SHP77 treated with DMSO at 0.1 percent for 48 hours (cell line): ENCODE measurements at regions not wholly inside any gene's neighbourhood (a gene's known extent, or its start where the extent isn't known, plus 50 kb on each side); places are given as distances from the start of the nearest gene placed in this dataset.
"Not testable (repeated sequence)": the region's sequence is repeated elsewhere in the genome, so short reads cannot be mapped to it uniquely, and the experiment has no call there.

ENCODE experiments used
- DNase-seq: peaks from one replicate; lab custom pipeline; 2025; lab: John Stamatoyannopoulos, UW

DNA sequence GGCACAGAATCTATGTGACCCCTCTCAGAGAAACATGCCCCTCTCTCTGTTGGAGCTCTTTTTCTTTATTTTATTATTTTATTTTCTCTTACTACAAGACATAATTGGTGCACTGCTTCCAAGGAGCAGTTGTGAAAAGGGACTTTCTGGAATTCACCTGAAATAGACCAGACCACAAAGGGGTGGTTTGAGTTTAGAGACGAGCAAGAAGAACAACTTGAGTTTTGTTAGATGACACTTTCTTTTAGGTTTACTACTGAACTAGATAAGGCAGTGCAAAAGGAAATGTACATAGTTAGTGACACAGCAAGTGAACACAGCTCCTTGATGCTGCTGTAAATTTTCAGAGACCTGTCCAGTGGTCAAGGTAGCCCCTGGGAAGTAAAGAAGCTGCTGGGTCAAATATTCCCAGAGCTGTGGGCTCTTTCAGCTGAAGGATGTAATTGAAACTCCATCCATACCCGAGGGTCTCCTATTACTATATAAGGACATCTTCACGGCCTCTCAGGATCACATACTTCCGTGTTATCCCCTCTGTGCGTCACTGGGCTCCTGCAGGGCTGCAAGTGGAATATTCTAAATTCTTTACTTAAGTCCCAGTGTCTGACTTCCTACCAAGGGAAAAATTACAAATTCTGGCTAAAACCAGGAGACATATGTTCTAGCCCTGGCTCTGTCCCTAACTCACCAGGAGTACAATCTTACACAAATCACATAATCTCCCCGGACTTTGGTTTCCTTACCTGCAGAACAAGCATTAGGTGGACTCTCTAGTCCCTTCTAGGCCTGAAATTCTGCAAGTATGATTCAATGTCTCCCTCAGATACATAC lies 69.1 kb upstream of the ADTRP start:
- DNase-seq: no peak

DNA sequence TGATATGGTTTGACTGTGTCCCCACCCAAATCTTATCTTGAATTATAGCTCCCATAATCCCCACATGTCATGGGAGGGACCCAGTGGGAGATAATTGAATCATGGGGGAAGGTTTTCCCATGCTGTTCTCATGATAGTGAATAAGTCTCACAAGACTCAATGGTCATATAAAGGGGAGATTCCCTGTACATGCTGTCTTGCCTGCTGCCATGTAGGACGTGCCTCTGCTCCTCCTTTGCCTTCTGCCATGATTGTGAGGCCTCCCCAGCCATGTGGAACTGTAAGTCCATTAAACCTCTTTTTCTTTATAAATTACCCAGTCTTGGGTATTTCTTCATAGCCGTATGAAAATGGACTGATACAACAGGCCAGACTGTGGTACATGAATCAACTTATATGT lies 68.5 kb upstream of the ADTRP start:
- DNase-seq: not testable (repeated sequence)

DNA sequence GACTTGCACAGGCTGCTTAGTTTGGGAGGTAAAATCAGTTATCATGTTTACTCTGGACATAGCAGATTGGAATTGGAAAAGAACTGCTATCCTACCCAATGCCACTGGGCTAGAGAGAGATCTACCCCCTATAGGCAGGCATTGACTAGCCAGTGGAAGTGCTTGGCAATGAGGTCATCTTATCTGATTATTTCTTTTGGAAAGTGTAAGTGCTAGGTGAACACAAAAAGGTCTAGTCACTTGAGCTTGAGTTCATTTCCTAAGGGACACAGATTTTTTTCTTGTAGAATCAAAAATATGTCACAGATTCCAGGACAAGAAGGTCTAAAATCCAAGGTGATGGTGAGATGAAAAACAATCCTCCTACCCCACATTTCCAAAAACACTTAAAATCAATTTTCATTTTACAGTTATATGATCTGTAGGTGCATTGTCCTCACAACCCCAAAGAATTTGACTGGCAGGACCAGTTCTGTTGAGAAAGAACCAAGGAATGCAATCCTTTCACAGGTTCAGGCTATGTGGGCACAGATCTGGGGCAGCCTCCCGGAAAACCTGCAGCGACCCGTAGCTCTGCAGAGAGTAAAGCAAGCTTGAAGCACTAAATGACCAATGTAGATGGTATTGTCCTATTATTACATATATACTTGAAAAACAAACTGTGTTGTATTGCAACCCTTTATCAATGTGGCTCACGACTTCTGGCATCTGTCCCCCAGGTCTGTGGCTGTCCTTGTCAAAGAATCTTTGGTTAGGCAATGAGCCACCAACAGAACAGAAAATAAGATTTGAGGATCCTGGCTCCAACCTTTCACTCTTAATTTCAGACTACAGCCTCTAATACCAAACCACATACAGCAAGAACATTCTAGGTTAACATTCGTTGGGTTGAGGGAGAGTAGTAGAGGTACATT lies 67.3 kb upstream of the ADTRP start:
- no peak for DNase-seq

DNA sequence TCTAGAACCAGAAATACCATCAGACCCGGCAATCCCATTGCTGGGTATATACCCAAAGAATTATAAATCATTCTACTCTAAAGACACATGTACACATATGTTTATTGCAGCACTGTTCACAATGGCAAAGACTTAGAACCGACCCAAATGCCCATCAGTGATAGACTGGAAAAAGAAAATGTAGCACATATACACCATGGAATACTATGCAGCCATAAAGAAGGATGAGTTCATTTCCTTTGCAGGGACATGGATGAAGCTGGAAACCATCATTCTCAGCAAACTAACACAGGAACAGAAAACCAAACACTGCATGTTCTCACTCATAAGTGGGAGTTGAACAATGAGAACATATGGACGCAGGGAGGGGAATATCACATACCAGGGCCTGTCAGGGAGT lies 64.2 kb upstream of the ADTRP start:
- DNase-seq: not testable (repeated sequence)

DNA sequence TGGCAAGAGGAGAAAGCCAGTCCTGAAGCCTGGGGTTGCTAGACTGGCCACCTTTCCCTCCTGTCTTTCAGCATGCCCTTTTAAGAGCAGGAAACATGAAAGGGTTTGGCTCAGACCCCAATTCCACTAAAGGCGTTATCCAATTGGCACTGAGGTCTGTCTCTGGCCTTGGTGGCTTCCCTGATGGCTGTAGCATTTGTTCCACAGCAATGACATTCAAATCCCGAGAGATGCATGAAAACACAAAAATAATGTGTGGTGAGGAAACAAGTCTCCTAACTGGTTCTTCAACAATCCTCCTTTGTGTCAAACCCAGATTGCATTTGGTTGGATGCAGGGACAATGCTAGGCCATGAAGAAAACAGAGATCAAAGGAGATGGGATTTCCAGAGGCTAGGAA lies 56.5 kb upstream of the ADTRP start:
- no peak for DNase-seq

DNA sequence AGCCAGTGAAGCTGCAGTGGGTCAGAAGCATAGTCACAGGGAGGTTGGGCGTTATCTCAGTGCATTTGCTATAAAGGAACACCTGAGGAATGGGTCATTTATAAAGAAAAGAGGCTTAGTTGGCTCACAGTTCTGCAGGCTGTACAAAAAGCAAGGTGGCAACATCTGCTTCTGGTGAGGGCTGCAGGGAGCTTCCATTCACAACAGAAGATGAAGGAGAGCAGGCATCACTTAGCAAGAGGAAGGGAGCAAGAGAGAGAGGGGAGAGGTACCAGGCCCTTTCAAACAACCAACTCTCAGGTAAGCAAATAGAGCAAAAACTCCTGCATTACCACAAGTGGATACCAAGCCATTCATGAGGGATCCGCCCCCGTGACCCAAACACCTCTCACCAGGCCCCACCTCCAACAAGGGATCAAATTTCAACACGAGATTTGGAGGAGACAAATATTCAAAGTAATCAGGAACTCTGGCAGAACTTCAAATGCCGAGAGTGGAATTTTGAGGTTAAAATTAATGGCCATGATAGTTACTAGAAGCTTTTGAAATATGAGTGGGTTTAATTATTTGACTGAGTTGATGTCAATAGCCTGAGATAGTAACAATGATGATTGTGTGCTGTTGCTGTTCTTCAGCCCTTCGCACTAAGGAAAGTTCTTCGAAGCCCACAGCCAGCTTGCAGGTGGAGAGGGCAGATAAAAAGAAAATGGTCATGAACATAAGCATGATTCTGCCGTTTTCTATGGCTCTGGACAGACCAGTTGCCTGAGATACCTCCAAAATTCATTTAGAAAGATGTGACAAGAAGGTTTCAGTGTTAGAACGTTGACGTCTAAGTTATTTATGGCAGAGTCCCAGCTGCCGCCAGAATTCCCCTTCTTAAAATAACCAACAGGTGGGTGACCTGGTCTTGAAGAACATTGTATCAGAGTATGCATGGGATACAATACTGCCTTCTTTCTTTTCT lies 55.3 kb upstream of the ADTRP start:
- no peak for DNase-seq

DNA sequence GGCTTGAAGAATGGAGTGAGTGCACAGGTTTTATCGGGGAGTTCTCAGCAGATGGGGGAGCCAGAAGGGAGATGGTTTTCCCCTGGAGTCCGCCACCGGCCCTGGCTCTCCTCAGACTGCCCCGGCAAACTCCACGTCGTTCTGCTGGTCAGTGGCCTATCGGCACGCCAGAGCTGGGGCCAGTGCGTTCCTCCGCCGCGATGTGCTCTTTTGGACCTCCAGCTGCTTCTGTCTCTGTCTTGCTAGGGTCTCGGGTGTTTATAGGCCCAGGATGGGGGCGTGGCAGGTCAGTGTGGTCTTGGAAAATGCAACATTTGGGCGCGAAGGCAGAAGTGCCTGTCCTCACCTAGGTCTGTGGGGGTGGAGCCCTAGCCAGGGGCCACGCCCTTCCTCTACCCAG lies 53.0 kb upstream of the ADTRP start:
- no peak for DNase-seq

DNA sequence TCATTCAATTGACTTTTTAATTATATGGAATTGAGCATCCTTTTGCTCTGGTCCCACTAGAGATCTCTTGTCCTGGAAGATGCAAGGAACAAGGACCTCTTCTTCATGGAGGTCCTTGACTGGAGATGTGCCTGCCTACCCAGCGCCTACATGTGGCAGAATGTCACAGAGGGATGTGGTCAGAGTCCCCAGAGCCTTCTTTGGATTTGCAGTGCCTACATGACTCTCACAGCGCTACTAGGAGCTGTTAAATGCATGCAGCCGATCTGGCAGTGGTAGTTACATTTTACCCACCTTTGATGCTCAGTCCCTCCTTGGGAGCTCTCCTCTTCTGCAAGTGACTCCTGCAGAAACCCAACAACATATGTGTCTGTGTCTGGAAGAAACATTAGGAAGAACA lies 51.9 kb upstream of the ADTRP start:
- DNase-seq: no peak

DNA sequence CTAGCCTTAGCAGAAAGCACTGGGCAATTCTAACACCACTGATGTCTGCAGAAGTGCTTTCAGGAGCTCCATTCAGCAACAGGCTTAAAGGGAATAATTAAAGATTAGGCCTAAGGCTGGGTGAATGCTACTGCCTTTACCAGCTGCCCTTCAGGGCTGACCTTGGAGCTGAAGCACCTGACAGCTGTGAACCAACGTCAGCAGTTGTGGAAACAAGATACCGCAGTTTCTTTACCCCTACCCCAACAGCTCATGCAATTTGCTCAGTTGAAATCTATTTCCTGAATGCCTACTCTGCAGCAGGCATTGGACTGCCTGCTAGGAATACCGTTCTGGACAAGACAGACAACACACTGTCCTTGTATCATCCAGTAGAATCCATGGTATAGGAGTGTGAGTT lies 51.5 kb upstream of the ADTRP start:
- peak; percentile 14 for DNase-seq

DNA sequence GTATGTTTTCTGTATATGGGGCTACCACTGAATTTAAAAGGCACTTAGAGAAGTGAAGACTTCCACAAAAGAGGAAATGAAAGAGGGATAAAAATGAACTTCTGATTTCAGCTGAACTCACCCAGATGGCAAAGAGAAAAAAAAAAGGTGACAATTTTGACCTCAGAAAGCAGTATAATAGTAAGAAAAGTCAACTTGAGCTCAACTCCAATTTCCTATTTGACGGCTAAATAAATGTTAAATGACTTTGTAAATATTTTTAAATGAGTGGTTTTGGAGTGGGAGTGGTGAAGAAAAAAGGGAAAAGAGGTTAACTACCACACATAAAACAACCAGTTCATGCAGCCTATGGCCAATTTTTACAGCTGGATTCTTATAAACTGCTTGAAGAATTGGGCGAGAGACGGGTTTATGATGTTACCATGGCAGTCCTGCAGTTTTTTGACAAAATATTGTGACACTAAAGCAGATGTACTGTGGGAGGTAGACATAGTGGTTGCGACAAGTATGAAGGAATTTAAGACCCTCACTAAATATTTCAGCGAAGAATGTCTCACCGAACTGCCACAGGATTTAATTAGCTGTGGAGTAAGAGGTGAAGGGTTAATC lies 49.8 kb upstream of the ADTRP start:
- no peak for DNase-seq
